Left lung (tissue), 4 donors: ENCODE measurements at regions not wholly inside any gene's neighbourhood (a gene's known extent, or its start where the extent isn't known, plus 50 kb on each side); places are given as distances from the start of the nearest gene placed in this dataset.

Source experiments
- ATAC-seq: fragments of 200-7000 bp; cut with Tn5 transposase; one replicate; pipeline ENCODE4 v1.9.1; 2020; ENCODE audit warnings: moderate library complexity
- DNase-seq, 4 donors: peaks; one replicate each; pipeline ENCODE4 v3.0.0-alpha.2; 2013 to 2020
- H3K27ac ChIP-seq, 2 donors: fragments of 200-600 bp; sonication (generic) in 1 of 2; one replicate each; pipeline versions ENCODE4 v1.5.0 to v1.8.0; 2020 to 2021
- H3K27me3 ChIP-seq, 2 donors: fragments of 200-600 bp; sonication (generic) in 1 of 2; one replicate each; pipeline versions ENCODE4 v1.5.0 to v1.8.0; 2020 to 2021
- H3K36me3 ChIP-seq, 2 donors: fragments of 200-600 bp; sonication (generic) in 1 of 2; one replicate each; pipeline versions ENCODE4 v1.5.0 to v1.8.0; 2020 to 2021
- H3K4me1 ChIP-seq, 2 donors: fragments of 200-600 bp; one replicate each; pipeline ENCODE4 v1.8.0; 2021
- H3K4me3 ChIP-seq, 2 donors: fragments of 200-600 bp; sonication (generic) in 1 of 2; one replicate each; pipeline versions ENCODE4 v1.5.0 to v1.8.0; 2020 to 2021; ENCODE audit warnings: mild to moderate bottlenecking in 1 of 2
- H3K9me3 ChIP-seq, 2 donors: fragments of 200-600 bp; sonication (generic) in 1 of 2; one replicate each; pipeline versions ENCODE4 v1.5.0 to v1.8.0; 2020 to 2021
- intact Hi-C, 2 donors: fragments of 100-400 bp; cut with DNase I; formaldehyde crosslinking; loops; one replicate each; pipeline versions ENCODE4 v1.11.2 to v1.14.2; 2022
- TF ChIP-seq, protein P1 (sequence below), 2 donors: fragments of 200-600 bp; sonication (generic) in 1 of 2; IDR thresholded peaks; one replicate each; pipeline versions ENCODE4 v1.5.0 to v1.8.0; 2021; ENCODE audit warnings: antibody characterized with exemption in 2 of 2
- donor health status: DM: no; HTN: yes; CAD: no.
- donor health status: DM: no; HTN: no; CAD: no.

DNA sequence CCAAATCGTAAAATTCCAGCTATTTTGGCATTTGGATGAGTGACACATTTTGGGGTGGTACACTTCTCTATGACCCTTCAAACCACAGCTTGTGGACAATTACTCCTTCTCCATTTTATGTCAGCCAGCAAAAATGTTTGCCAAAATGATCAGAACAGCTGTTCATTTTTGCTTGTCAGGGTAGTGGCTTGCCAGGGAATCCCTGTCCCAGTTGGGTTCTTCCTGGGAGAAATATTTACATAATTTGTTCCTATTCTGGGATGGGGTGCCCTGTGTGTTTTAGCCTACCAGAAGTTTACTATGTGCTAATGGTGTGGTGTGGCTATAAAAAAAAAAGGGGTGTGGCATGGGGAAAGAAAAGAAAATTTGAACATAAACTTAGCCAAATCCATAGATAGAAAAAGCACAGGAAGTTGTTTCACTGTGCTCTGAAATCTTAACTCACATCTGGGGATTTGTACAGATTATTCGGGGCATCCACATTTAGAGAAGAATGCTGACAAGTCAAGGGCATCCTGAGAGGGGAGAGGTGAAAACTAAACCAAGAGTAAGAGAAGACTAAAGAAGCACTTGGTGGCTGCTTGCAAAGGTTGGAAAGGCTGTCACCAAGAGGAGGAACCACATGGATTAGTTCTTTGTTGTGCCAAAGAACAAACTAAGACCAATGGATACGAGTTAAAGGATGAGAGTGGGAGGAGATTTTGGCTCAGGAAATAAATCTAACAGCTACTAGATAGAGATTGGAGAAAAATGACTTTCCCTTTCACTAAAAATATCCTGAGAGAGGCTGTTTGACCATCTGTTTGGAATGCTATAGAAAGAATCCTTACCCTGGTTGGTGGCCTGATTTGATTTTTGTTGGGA, 55.2 kb upstream of the RBM24 start:
- TF ChIP-seq, protein P1, sequence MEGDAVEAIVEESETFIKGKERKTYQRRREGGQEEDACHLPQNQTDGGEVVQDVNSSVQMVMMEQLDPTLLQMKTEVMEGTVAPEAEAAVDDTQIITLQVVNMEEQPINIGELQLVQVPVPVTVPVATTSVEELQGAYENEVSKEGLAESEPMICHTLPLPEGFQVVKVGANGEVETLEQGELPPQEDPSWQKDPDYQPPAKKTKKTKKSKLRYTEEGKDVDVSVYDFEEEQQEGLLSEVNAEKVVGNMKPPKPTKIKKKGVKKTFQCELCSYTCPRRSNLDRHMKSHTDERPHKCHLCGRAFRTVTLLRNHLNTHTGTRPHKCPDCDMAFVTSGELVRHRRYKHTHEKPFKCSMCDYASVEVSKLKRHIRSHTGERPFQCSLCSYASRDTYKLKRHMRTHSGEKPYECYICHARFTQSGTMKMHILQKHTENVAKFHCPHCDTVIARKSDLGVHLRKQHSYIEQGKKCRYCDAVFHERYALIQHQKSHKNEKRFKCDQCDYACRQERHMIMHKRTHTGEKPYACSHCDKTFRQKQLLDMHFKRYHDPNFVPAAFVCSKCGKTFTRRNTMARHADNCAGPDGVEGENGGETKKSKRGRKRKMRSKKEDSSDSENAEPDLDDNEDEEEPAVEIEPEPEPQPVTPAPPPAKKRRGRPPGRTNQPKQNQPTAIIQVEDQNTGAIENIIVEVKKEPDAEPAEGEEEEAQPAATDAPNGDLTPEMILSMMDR (IDR thresholded peaks at IDR 0.05), result no peak
- H3K27ac ChIP-seq, result no peak overlapping the region
- H3K27me3 ChIP-seq, result no peaks in the 10 kb centered on the region
- intact Hi-C loops, result no loop called here
- H3K4me3 ChIP-seq, result no peak overlapping the region
- peak in 1 of 4 donors; percentile 49 for DNase-seq
- H3K4me1 ChIP-seq, result no peaks in the 10 kb centered on the region
- no peaks in the 10 kb centered on the region for H3K9me3 ChIP-seq
- no peaks in the 10 kb centered on the region for H3K36me3 ChIP-seq
- no peak for ATAC-seq

DNA sequence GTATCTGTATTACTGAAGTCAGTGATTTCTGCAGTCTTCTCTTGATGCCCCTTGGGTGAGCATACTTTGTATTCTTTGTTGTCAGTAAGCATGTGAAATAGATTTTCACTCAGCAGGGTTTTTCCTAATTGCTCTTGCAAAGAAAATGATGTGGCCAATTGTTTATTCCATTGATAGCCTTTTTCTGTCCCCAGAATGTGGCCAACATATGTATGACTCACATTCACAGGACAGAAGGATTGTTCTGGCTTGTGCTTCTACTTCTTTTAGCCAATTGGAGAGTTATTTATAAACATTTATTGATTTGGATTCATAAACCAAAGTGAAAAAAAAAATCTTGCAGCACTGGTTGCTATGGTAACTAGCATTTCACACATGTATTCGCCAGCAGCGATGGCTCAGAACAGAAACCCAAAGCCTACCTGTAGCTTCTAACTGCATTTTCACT, 54.4 kb upstream of the RBM24 start:
- Histone ChIP-seq H3K4me3 (no peak overlapping the region), H3K36me3 (no peaks in the 10 kb centered on the region), H3K27me3 (no peaks in the 10 kb centered on the region), H3K27ac (no peak overlapping the region), H3K9me3 (no peaks in the 10 kb centered on the region), H3K4me1 (no peaks in the 10 kb centered on the region)
- ATAC-seq (no peak), DNase-seq (peak in 1 of 4 donors; percentile 28)
- TF ChIP-seq, protein P1 (IDR thresholded peaks at IDR 0.05), result no peak
- intact Hi-C loops, result no loop called here

DNA sequence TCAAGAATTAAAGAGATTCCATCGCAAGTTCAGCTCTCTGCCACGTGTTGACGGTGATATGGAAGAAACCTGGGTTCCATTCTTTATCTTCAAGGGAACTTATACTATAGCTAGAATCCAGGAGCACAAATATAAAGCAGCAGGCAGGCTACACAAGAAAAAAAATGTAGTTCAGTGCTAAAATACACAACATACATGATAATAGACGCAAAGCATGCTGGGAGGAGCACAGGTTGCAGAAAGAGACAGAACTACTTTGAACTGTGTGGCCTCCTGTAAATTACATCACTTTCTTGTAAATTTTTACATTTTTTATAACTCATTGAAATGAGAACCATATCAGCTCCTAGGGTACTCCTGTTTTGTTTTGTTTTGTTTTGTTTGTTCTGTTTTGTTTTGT, 53.8 kb upstream of the RBM24 start:
- ATAC-seq, result no peak
- Histone ChIP-seq H3K4me3 (no peak overlapping the region), H3K9me3 (no peaks in the 10 kb centered on the region), H3K4me1 (no peaks in the 10 kb centered on the region), H3K36me3 (no peaks in the 10 kb centered on the region), H3K27ac (no peak overlapping the region), H3K27me3 (no peaks in the 10 kb centered on the region)
- DNase-seq, result no peak
- intact Hi-C loops, result no loop called here
- TF ChIP-seq, protein P1 (IDR thresholded peaks at IDR 0.05), result no peak
